ENCODE measurements at regions not wholly inside any gene's neighbourhood (a gene's known extent, or its start where the extent isn't known, plus 50 kb on each side); places are given as distances from the start of the nearest gene placed in this dataset.

GRCh38 chr9:22170556-22170955 is 161.5 kb upstream of the CDKN2B start:
- TF ChIP-seq SIN3A (IDR thresholded peaks at IDR 0.05; ENCODE audit: borderline replicate concordance, insufficient read depth, low read length) (no peak), POLR2AphosphoS5 (IDR thresholded peaks at IDR 0.05; ENCODE audit: low read depth, low read length) (no peak), REST (IDR thresholded peaks at IDR 0.05; ENCODE audit: insufficient read depth in 1 of 2, low read depth in 2 of 2, low read length in 2 of 2) (no peak), TAF1 (IDR thresholded peaks at IDR 0.05; ENCODE audit: borderline replicate concordance, insufficient read depth, low read length) (no peak), FOXP2 (optimal IDR thresholded peaks at IDR 0.05; ENCODE audit: borderline replicate concordance, extremely low read depth, extremely low read length, insufficient read depth) (no peak)

- TF ChIP-seq SIN3A (IDR thresholded peaks at IDR 0.05; ENCODE audit: borderline replicate concordance, insufficient read depth, low read length) (no peak), POLR2AphosphoS5 (IDR thresholded peaks at IDR 0.05; ENCODE audit: low read depth, low read length) (no peak), TAF1 (IDR thresholded peaks at IDR 0.05; ENCODE audit: borderline replicate concordance, insufficient read depth, low read length) (no peak)
Observed at GRCh38 chr9:22170990-22171670, 162.0 kb upstream of the CDKN2B start.

GRCh38 chr9:22171691-22172090 is 162.6 kb upstream of the CDKN2B start:
- no peak for TF ChIP-seq FOXP2 (optimal IDR thresholded peaks at IDR 0.05; ENCODE audit: borderline replicate concordance, extremely low read depth, extremely low read length, insufficient read depth)
- TF ChIP-seq REST (IDR thresholded peaks at IDR 0.05; ENCODE audit: insufficient read depth in 1 of 2, low read depth in 2 of 2, low read length in 2 of 2): no peak
- TF ChIP-seq SIN3A (IDR thresholded peaks at IDR 0.05; ENCODE audit: borderline replicate concordance, insufficient read depth, low read length): no peak
- no peak for TF ChIP-seq POLR2AphosphoS5 (IDR thresholded peaks at IDR 0.05; ENCODE audit: low read depth, low read length)
- TF ChIP-seq TAF1 (IDR thresholded peaks at IDR 0.05; ENCODE audit: borderline replicate concordance, insufficient read depth, low read length): no peak

- TF ChIP-seq TAF1 (IDR thresholded peaks at IDR 0.05; ENCODE audit: borderline replicate concordance, insufficient read depth, low read length) (no peak), POLR2AphosphoS5 (IDR thresholded peaks at IDR 0.05; ENCODE audit: low read depth, low read length) (no peak), FOXP2 (optimal IDR thresholded peaks at IDR 0.05; ENCODE audit: borderline replicate concordance, extremely low read depth, extremely low read length, insufficient read depth) (no peak), SIN3A (IDR thresholded peaks at IDR 0.05; ENCODE audit: borderline replicate concordance, insufficient read depth, low read length) (no peak), REST (IDR thresholded peaks at IDR 0.05; ENCODE audit: insufficient read depth in 1 of 2, low read depth in 2 of 2, low read length in 2 of 2) (no peak)
Observed at GRCh38 chr9:22173908-22174307, 164.8 kb upstream of the CDKN2B start.

GRCh38 chr9:22175972-22176545 is 167.0 kb upstream of the CDKN2B start:
- no peak for TF ChIP-seq REST (IDR thresholded peaks at IDR 0.05; ENCODE audit: insufficient read depth in 1 of 2, low read depth in 2 of 2, low read length in 2 of 2)
- no peak for TF ChIP-seq POLR2AphosphoS5 (IDR thresholded peaks at IDR 0.05; ENCODE audit: low read depth, low read length)
- TF ChIP-seq TAF1 (IDR thresholded peaks at IDR 0.05; ENCODE audit: borderline replicate concordance, insufficient read depth, low read length): no peak
- no peak for TF ChIP-seq FOXP2 (optimal IDR thresholded peaks at IDR 0.05; ENCODE audit: borderline replicate concordance, extremely low read depth, extremely low read length, insufficient read depth)
- no peak for TF ChIP-seq SIN3A (IDR thresholded peaks at IDR 0.05; ENCODE audit: borderline replicate concordance, insufficient read depth, low read length)

Measured in PFSK-1 (cell line).